Stimulated activated CD4-positive, alpha-beta T cell treated with anti-CD3 and anti-CD28 coated beads, Interleukin-2, amount 100 ng/mL, for 24 hours (primary cell): ENCODE measurements at regions not wholly inside any gene's neighbourhood (a gene's known extent, or its start where the extent isn't known, plus 50 kb on each side); places are given as distances from the start of the nearest gene placed in this dataset.

Source experiments
- DNase-seq, 2 donors: peaks; one replicate each; pipeline ENCODE4 v3.0.0-alpha.2; 2020

- no peak for DNase-seq
These were observed 643.1 kb downstream of the INHBA start for GRCh38 chr7:41059796-41060195.

- DNase-seq = no peak
These were observed 643.7 kb downstream of the INHBA start for GRCh38 chr7:41058986-41059741.

GRCh38 chr7:41054960-41055661, 647.8 kb downstream of the INHBA start:
- no peak for DNase-seq

GRCh38 chr7:41053820-41054219, 649.1 kb downstream of the INHBA start:
- DNase-seq = no peak

- no peak for DNase-seq
These were observed 650.2 kb downstream of the INHBA start for GRCh38 chr7:41052736-41053135.

- no peak for DNase-seq
These were observed 650.7 kb downstream of the INHBA start for GRCh38 chr7:41052201-41052600.

- no peak for DNase-seq
These were observed 651.4 kb downstream of the INHBA start for GRCh38 chr7:41051535-41051934.

- no peak for DNase-seq
These were observed 651.8 kb downstream of the INHBA start for GRCh38 chr7:41051062-41051461.

- no peak for DNase-seq
These were observed 654.1 kb downstream of the INHBA start for GRCh38 chr7:41048771-41049170.

GRCh38 chr7:41047789-41048191, 655.1 kb downstream of the INHBA start:
- DNase-seq = no peak

- DNase-seq = no peak
These were observed 655.7 kb downstream of the INHBA start for GRCh38 chr7:41047211-41047610.

GRCh38 chr7:41046776-41047175, 656.1 kb downstream of the INHBA start:
- no peak for DNase-seq

- DNase-seq = no peak
These were observed 656.6 kb downstream of the INHBA start for GRCh38 chr7:41046221-41046761.

- DNase-seq = no peak
These were observed 657.2 kb downstream of the INHBA start for GRCh38 chr7:41045556-41046123.

- DNase-seq = no peak
These were observed 662.9 kb downstream of the INHBA start for GRCh38 chr7:41039981-41040380.

GRCh38 chr7:41039386-41039953, 663.4 kb downstream of the INHBA start:
- DNase-seq = no peak

GRCh38 chr7:41038211-41038610, 664.7 kb downstream of the INHBA start:
- no peak for DNase-seq

- no peak for DNase-seq
These were observed 665.2 kb downstream of the INHBA start for GRCh38 chr7:41037691-41038090.

GRCh38 chr7:41035794-41036193, 667.1 kb downstream of the INHBA start:
- DNase-seq = no peak

- no peak for DNase-seq
These were observed 669.4 kb downstream of the INHBA start for GRCh38 chr7:41033500-41033899.

GRCh38 chr7:41030673-41031072, 672.2 kb downstream of the INHBA start:
- no peak for DNase-seq

GRCh38 chr7:41029072-41029499, 673.8 kb downstream of the INHBA start:
- DNase-seq = no peak

- DNase-seq = no peak
These were observed 674.3 kb downstream of the INHBA start for GRCh38 chr7:41028580-41028979.
